ENCODE measurements at regions not wholly inside any gene's neighbourhood (a gene's known extent, or its start where the extent isn't known, plus 50 kb on each side); places are given as distances from the start of the nearest gene placed in this dataset.

DNA sequence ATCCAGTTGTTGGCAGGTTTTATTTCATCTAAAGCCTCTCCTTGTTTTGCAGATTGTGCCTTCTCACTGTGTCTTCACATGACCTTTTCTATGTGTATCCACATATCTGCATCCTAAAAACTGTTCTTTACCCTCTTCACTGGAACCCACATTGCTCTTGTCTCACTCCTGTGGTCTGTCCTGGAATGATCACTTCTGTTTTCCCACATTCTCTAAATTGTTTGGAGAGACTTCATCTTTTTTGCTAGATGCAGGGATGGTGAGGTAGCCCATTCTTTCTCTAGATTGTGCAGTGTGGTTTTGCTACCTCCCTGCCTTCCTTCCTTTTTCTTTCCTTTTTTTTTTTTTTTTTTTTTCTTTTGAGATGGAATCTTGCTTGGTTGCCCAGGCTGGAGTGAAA lies 608.6 kb upstream of the MIR17HG start:
- no peak for DNase-seq (ENCODE audit: low spot score)

DNA sequence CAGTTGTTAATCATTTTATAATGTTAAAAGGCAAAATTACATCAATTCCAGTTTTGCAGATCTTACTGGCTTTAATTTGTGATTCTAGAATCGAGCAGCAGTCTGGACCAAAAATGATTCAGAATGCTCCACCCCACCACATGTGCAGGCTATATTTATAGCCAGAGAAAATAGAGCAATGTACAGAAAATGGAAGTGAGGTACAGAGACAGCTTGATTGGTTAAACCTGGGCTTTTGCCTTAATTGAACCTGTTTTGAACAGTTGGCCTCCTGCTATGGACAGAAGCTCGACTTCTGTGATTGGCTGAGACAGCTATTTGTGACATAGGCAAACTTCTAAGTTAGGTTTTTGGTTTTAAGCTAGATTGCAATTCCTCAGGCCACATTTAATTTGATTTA lies 607.4 kb upstream of the MIR17HG start:
- no peak for DNase-seq (ENCODE audit: low spot score)

DNA sequence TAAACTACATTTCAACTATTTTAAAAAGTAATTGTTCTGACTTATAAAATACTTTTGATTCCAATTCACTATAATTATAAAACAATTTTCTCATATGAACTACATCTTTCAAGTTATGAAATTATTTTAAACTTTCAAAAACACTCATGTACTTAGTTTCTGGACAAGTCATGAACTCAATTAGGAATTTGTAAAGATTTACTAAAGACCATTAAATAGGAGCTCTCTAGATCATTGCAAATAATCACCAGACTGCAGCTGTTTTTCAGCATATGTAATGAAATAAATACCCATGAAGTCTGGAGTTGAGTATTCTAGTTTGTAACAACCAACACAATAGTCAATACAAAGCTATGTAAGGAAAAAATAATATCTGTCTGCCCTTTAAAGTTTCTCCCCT lies 605.1 kb upstream of the MIR17HG start:
- DNase-seq (ENCODE audit: low spot score) = no peak

DNA sequence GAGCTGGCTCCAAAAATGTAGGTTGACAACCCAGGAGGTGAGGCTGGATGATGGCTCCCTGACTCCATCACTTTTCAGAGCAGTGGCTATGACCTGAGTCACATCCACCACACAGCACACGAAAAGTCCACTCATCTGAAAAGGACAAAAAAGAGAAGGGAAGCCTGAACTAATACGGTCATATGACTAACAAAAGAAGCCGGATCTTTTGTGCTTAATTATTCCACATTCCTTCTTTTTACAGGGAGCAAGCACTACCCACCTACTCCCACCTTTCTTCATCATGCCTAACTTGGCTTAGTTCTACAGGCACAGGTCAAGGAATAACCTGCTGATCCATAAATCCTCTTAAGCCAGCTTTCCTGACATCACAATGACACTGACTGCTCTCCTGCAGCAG lies 601.3 kb upstream of the MIR17HG start:
- no peak for DNase-seq (ENCODE audit: low spot score)

DNA sequence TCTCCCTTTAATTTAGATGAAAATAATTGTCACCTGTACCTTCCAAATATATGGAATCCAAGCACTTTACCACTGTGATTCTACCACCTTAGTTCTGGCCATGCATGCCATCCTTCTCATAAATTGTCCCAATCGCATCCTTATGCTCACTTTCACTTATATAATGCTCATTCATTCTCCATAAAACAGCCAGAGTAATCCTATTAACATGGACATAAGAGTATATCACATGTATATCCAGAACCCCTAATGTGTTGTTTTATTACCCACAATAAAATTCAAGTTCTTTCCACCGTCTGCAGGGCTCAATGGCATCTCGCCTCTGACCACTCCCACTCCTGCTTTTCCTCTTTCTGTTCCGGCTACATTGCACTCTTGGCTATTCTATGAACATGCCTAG lies 597.5 kb upstream of the MIR17HG start:
- DNase-seq (ENCODE audit: low spot score) = no peak

DNA sequence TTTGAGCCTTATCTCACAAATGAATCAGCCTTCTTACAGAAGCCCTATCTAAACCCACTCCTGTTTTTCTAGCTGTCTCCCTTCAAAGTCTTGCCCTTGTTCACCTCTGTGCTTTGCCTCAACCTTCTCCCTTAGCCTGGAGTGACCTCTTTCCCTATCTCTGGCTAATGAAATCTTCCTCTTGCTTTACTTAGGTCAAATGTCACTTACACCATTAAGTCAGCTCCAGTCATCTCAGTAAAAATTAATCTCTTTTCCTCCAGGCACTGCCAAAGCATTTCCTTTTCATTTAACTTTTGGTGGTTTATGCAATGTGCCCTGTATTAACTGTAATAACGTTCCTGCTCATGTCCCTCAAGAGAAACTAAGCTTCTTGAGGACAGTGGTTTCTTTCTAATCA lies 596.5 kb upstream of the MIR17HG start:
- DNase-seq (ENCODE audit: low spot score) = no peak

DNA sequence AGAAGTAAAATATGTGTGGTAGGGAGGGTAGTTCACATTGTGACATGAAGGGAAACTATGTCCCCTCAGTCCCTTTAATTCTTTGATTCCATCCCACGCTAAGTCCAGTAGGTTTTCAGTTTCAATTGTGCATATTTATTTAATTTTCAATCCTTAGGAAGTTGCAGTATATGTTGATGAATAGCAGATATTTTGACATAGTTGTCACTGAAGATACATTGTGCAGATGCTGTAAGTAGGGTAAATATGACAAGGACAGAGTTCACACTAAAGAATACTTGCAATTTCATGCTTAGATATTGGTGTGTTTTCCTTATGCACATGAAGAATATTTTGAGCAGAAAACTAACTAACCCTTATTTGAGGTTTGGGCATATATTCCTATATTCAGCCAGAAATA lies 595.4 kb upstream of the MIR17HG start:
- no peak for DNase-seq (ENCODE audit: low spot score)

DNA sequence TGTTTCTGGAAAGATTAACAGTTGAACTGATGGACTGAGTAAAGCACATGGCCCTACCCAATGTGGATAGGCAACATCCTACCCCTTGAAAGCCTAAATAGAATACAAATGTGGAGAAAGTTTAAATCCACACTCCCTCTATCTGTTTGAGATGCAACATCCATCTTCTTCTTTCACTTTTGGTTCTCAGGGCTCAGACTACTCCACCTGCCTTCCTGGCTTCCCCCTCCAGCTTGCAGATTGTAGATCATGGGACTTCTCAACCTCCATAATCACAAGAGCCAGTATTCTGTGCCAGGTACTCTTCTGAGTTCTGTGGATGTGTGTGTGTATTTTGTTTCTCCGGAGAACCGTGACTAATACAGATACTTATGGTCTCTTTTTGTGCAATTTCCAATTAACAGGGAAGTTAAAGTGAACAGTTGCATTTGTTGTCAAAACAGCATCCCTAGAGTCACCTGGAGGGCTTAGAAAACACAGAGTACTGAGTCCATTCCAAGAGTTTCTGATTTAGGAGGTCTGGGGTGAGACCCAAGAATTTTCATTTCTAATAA lies 590.3 kb upstream of the MIR17HG start:
- DNase-seq (ENCODE audit: low spot score) = no peak

DNA sequence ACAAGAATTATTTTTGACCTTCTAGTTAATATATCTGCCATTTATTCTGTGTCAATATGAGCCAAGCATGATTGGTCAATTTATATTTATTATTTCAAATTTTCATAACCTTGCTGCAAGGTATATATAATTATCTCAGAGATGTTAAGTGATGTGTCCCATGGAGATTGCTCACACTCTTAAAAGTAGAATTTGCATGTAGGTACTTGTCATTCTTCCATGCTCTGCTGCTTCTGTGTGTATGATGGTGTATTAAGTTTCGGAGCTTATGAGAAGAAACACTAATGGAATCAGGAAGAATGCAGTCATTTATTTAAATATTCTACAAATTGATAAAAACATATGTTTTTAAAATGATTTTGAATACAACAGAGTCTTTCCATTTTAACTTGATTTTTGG lies 586.8 kb upstream of the MIR17HG start:
- no peak for DNase-seq (ENCODE audit: low spot score)

DNA sequence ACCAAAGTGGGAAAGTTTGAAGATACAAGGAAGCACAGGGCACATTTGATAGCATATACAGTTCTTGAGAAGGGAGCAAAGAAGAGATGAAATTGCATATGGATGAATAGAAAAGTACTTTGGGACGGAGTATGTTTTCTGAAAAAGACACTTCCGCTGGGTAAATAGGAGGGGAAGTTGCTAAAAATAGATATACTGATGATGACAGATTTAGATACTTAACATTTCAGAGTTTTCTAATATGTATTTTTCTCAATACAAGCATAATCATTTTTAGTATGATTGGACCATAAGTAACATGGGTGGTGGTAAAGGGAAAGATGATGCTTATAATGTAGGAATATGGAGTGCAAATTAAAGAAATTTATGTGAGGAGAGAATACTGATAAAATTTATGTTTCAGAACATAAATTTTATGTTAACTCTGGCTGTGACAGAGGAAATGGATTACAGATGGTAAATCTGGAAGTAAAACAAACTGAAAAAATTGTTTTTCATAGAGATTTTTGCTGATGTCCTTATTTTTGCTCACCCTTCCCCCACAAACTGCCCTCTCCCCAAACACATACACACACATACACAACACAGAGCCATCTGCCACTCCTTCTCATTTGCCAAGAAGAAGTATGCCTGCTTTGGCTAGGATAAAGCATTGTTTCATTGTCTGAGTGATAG lies 583.9 kb upstream of the MIR17HG start:
- no peak for DNase-seq (ENCODE audit: low spot score)

DNA sequence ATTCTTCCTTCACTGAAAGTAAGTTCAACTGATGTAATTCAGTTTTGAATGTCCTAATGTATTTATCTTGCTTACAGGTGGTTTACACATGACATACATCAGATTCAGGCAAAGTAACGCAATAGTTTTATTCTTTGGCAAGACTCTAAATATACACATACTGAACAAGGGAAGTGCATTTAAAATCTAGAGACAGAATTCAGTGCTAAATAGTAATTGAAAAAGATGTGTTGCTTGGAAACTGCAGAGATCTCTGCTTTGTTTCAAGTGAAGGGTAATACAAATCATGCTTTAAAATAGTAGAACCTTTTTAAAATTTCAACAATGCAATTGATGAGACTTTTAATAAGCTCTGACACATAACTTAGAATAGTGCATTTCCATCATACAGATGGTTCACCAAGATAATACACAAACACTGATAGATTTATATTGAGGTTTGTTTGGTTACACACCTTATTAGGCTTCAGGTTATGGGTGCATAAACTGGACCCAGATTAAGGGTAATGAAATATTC lies 581.0 kb upstream of the MIR17HG start:
- DNase-seq (ENCODE audit: low spot score) = no peak

DNA sequence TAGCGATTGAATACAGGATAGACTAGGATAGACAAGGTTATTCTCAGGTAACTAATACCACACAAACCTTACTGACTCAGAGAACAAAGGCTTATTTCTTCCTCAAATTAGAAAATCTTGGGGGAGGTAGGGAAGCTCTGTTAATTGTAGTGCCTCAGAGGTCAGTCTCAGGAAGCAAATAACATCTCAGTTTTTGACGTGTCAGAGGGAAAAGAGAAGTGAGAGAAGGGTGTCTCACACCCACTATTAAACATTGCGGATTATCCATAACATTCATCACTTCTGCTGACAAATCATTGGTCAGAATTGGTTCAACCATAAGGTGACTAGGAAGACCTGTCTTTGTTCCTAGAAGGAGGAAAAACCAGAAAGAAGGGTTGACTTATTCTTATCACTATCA lies 579.4 kb upstream of the MIR17HG start:
- DNase-seq (ENCODE audit: low spot score) = no peak

DNA sequence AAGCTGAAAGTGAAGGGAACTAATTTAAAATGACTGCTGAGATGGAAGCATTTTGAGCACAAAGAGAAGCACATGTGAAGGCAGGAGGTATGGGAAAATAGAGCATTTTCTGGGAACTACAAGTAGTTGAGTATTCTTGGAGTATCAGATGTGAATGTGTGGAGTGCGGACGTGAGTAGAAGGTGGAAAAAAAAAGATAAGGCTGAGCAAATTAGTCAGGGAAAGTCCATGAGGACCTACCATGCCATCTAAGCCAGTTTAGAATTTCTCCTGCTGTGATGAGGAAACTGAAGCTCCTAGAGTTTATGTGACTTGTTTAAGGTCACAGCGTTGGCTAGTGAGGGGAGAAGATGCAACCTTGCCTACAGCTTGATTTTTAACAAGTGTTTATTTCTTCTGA lies 578.1 kb upstream of the MIR17HG start:
- no peak for DNase-seq (ENCODE audit: low spot score)

DNA sequence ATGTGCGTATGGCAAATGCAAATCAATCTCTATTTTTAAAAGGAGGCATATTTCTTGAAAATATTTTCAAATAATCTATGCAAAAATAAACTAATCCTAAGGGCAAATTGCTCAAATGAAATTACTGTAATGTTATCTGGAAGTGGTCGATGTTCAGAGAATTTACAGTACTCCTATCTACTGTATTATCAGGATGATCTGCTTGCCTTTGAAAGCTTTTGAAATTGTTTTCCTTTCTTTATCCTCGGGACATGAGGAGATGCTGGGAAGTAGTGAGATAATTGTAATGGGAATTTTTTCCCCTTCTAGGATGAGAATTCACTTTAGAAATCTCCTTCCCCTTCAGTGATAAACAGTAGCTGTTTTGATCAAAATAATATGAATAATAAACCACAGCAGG lies 577.2 kb upstream of the MIR17HG start:
- DNase-seq (ENCODE audit: low spot score) = no peak

DNA sequence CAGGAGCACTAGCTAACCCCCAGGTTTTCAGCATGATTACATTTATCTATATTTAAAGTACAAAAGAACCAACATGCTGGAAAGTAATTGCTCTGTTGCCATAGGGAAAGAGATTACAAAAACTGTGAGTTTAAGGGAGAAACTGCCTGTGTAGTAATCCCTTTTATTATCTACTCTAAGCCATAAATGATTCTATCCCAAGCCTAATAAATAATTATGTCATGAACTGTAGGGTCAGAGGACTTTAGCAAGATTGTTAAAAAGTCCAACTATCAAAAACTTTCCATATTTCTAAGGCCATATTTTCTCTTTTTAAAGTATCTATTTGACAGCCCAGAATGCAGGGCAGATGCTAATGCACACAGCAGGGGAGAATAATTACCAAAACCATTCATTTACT lies 573.8 kb upstream of the MIR17HG start:
- no peak for DNase-seq (ENCODE audit: low spot score)

DNA sequence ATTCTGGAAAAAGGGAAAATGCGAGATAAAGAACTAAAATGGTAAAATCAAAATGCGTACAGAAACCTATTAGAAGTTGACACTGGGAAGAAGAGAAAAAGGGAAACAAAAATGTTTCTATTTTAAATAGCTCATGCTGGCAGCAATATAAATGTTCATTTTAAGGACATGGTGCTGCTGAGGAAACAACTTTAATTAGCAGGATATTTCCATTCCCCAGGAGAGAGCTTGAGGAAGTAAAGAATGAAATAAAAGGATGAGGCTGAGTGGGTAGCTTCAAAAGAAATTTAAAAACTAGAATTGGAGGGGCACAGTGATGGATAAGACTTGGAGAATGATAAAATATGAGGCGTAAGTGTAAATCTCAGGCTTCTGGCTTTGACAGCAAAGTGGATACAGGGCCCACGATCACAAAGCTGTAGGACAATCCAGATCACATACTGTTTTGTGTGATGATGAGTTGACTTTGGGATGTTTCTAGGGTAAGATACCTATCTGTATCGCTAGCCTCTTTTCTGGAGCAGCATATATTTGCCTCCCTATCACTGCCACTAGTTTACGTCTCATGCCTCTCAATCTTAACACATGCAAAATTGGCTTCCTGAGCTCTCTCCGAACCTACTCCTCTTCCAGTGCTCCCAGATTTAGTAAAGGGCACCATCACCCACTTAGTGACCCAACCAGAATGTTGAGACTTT lies 571.3 kb upstream of the MIR17HG start:
- no peak for DNase-seq (ENCODE audit: low spot score)

DNA sequence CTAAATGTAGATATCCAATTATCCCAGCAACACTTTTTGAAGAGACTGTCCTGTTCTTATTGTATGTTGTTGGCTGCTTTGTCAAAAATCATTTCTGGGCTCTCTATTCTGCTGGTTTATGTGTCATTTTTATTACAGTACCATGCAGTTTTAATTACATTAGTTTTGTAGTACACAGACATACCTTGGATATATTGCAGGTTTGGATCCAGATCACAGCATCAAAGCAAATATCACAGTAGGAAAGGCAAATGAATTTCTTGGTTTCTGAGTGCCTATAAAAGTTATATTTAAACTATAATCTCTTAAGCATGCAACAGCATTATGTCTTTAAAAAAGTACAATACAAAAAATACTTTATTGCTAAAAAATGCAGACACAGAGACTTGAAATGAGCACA lies 564.2 kb upstream of the MIR17HG start:
- DNase-seq (ENCODE audit: low spot score) = no peak

DNA sequence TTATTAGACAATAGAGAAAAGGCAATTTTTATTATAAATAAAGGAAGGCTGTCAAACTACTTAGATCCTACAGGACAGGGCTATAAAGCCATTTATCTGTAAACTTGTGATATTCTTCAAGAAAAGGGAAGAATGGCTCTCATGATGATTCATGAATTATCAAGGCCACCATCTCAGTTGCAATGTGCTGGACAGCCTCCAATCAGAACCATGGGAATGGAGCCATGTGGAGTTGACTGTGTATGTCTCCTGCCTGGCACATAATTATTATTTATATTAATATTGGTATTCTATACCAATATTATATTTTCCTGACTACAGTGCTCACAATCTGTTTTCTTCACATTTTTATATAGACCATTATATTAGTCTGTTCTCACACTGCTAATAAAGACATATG lies 560.5 kb upstream of the MIR17HG start:
- no peak for DNase-seq (ENCODE audit: low spot score)

DNA sequence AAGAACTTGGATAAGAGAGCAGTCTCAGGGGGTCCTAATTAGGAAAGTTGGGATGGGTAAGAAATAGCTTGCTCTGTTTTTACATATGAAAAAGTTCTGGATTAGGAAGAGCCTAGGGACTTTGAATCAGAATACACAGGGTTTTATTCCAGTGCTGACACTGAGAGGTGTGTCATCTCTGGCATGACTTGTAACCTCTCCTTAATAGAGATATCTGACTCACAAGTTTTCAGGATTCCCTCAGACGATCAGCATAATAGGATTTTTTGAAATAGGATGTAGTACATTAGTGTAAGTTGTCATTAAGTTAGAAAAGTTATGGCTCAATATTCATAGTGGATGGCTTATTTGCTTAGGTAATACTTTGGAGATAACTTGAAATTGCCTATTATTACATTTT lies 555.2 kb upstream of the MIR17HG start:
- DNase-seq (ENCODE audit: low spot score) = no peak

DNA sequence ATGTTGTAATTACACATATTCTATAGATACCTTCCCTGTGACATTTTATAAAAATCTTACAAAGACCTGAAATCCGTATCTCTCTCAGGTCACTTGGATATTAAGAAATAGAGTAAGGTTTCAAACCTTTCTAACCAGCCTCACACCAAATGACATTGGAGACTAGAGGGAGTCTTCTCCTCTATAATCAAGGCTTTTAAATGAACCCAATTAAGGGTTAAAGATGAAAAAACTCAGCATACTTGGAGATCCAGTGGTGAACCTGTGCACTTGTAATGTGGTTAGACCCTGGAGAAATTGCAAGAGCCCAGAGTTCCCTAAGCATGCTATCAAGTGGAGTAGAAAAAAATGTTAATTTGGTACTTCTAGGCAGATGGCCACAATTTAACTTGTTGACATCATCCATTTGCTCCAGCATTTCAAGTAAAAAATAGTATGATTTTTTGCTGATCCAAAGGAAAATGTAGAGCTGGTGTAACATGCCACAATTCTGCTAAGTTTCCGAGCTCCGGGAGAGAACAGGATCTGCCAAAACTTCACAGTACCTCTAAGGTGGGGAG lies 554.1 kb upstream of the MIR17HG start:
- DNase-seq (ENCODE audit: low spot score) = no peak

DNA sequence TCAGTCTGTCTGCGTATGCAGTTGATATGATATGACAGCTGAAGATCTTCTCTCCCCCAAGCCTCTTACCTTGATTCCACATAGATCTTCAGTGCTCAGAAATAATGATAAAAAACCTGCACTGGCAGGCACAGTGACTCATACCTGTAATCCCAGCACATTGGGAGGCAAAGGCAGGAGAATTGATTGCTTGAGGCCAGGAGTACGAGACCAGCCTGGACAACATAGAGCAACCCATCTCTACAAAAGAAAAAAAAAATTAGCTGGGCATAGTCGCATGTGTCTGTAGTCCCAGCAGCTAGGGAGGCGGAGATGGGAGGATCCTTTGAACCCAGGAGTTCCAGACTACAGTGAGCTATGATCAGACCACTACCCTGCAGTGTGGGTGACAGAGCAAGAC lies 551.0 kb upstream of the MIR17HG start:
- no peak for DNase-seq (ENCODE audit: low spot score)

DNA sequence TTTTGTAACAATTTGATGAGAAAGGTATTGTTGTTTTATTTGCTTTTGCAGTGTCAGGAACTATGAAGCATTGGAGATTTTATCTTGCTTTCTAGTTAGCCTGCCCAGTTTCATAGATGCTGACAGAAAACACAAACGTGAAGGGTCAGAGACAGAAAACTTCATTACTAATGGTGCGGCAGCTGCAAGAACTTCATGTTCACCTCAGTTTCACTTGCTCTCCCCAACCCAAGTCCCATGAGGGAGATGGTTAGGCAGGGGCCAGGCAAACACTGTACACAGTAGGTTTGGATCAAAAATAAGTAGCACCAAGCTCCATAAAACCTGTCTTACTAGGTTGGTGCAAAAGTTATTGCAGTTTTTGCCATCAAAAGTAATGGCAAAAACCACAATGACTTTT lies 550.2 kb upstream of the MIR17HG start:
- no peak for DNase-seq (ENCODE audit: low spot score)

DNA sequence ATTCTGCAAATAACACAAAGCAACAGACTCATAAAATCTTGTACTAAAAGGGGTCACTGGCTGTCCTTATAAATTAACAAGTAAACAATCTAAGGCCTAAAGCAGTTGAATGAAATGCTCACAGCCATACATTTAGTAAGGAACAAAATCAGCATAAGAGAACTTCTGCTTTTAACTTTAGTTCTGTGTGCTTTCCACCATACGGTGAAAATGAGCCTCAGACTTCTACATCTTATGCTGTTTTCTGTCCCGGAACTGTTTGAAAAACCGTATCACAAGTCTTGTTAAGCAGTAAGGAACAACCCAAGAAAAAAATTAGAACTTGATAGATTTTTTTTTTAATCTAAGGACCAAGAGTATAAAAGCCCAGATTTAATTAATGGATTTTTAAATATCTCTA lies 549.1 kb upstream of the MIR17HG start:
- no peak for DNase-seq (ENCODE audit: low spot score)

All from SW480 (cell line).